ENCODE measurements at regions not wholly inside any gene's neighbourhood (a gene's known extent, or its start where the extent isn't known, plus 50 kb on each side); places are given as distances from the start of the nearest gene placed in this dataset.

DNA sequence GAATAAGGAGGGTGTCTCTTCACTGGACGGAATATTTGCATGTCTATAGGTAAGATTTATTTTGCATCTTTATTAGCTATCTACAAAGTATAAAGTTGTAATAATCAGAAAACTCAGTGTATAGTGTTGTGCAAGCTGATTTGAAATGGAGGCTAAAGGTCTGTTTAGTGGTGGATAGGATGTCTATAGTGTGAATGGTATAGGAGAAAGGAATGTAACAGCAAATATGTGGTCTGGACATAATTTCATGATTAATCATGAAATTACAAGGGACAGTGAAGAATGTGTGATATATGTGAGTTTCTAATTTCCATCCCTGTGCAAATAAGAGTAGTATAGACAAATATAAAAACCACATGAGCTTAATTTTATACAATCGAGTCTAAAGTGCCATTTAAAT lies 79.3 kb upstream of the CAMK2D start:
- Histone ChIP-seq H2AFZ (ENCODE audit: low read length) (no peak overlapping the region), H3K27me3 (replicated peaks in 1 of 4; ENCODE audit: control insufficient read depth in 3 of 4, extremely low read depth in 1 of 4, insufficient read depth in 3 of 4, low read length in 3 of 4) (no peaks in the 10 kb centered on the region), H3K4me1 (replicated peaks in 1 of 4; ENCODE audit: control insufficient read depth in 3 of 4, insufficient read depth in 4 of 4, low read length in 3 of 4) (no peaks in the 10 kb centered on the region), H4K20me1 (replicated peaks in 1 of 2; ENCODE audit: control insufficient read depth in 1 of 2, insufficient read depth in 2 of 2, low read length in 2 of 2) (no peaks in the 10 kb centered on the region), H4K8ac (ENCODE audit: extremely low read depth, insufficient read depth, low read length) (no peak overlapping the region), H3K56ac (replicated peaks; ENCODE audit: insufficient read length, low read depth, low read length) (no peak overlapping the region), H2BK5ac (ENCODE audit: low read depth, low read length) (no peak overlapping the region), H3K4me2 (ENCODE audit: insufficient read depth in 1 of 2, low read depth in 2 of 2, low read length in 2 of 2) (no peak overlapping the region), H3K23me2 (ENCODE audit: low read depth, low read length) (no peaks in the 10 kb centered on the region), H2BK12ac (ENCODE audit: low read depth, low read length) (no peak overlapping the region), H3K9ac (replicated peaks in 1 of 4; ENCODE audit: extremely low read depth in 1 of 4, low read depth in 3 of 4, low read length in 3 of 4) (no peak overlapping the region), H3K14ac (ENCODE audit: insufficient read length) (no peak overlapping the region), H3K4me3 (ENCODE audit: extremely low read depth in 1 of 4, insufficient read depth in 2 of 4, low read depth in 3 of 4, low read length in 4 of 4) (no peak overlapping the region), H3K18ac (ENCODE audit: extremely low read depth, low read length) (no peak overlapping the region), H3K23ac (ENCODE audit: insufficient read length) (no peak overlapping the region), H2AK5ac (ENCODE audit: low read depth, low read length) (no peak overlapping the region), H4K91ac (replicated peaks; ENCODE audit: insufficient read length, low read length) (no peak overlapping the region), H3K4ac (replicated peaks; ENCODE audit: insufficient read length, low read depth, low read length) (no peak overlapping the region), H3K79me2 (ENCODE audit: control insufficient read depth in 1 of 2, insufficient read depth in 2 of 2, low read length in 2 of 2) (no peaks in the 10 kb centered on the region), H2BK120ac (replicated peaks; ENCODE audit: low read depth, low read length) (no peak overlapping the region), H2BK20ac (ENCODE audit: low read length) (no peak overlapping the region), H3K79me1 (ENCODE audit: low read depth, low read length) (no peaks in the 10 kb centered on the region), H4K5ac (ENCODE audit: insufficient read length, low read depth, low read length) (no peak overlapping the region), H3K9me3 (ENCODE audit: insufficient read depth in 2 of 2, low read depth in 1 of 2, low read length in 1 of 2) (no peaks in the 10 kb centered on the region), H2BK15ac (ENCODE audit: low read length) (no peak overlapping the region), H3K27ac (ENCODE audit: low read depth, low read length) (no peak overlapping the region), H3K36me3 (ENCODE audit: control insufficient read depth in 2 of 4, insufficient read depth in 4 of 4, low read length in 3 of 4) (no peaks in the 10 kb centered on the region)
- WGBS, 2 experiments (ENCODE audit: extremely low coverage in 1 of 2, insufficient coverage in 1 of 2, insufficient read length in 1 of 2, insufficient replicate concordance in 2 of 2, low coverage in 1 of 2, low lambda C conversion rate in 2 of 2, missing lambda C conversion rate in 1 of 2), result 94% methylated on average over 2 of the region's 2 CpGs; no CpG with 5 or more reads in 1 of the 2 experiments
- ChIA-PET CTCF (ENCODE audit: partially characterized antibody) (interaction anchor here (0.6 to 1.4 kb wide), 2 partner anchors 9 to 19 kb away, joined by 3 to 7 read pairs; no protein-coding TSS in a partner anchor), POLR2A (ENCODE audit: partially characterized antibody) (no interaction called here)
- FAIRE-seq (no peak), DNase-seq (ENCODE audit: low read depth in 1 of 2, low spot score in 2 of 2) (no peak)
- TF ChIP-seq, protein P1, sequence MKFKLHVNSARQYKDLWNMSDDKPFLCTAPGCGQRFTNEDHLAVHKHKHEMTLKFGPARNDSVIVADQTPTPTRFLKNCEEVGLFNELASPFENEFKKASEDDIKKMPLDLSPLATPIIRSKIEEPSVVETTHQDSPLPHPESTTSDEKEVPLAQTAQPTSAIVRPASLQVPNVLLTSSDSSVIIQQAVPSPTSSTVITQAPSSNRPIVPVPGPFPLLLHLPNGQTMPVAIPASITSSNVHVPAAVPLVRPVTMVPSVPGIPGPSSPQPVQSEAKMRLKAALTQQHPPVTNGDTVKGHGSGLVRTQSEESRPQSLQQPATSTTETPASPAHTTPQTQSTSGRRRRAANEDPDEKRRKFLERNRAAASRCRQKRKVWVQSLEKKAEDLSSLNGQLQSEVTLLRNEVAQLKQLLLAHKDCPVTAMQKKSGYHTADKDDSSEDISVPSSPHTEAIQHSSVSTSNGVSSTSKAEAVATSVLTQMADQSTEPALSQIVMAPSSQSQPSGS (IDR thresholded peaks at IDR 0.05; ENCODE audit: low read length), result no peak
- TF ChIP-seq POU5F1 (IDR thresholded peaks at IDR 0.05; ENCODE audit: low read depth, low read length), result no peak
- no peak for TF ChIP-seq GTF2F1 (IDR thresholded peaks at IDR 0.05; ENCODE audit: borderline replicate concordance, low read depth, low read length)
- TF ChIP-seq, protein P2, sequence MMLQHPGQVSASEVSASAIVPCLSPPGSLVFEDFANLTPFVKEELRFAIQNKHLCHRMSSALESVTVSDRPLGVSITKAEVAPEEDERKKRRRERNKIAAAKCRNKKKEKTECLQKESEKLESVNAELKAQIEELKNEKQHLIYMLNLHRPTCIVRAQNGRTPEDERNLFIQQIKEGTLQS (IDR thresholded peaks at IDR 0.05; ENCODE audit: insufficient read depth, low read depth, low read length), result no peak
- TF ChIP-seq, protein P3, sequence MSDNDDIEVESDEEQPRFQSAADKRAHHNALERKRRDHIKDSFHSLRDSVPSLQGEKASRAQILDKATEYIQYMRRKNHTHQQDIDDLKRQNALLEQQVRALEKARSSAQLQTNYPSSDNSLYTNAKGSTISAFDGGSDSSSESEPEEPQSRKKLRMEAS (IDR thresholded peaks at IDR 0.05), result no peak
- no peak for TF ChIP-seq POLR2A (IDR thresholded peaks at IDR 0.05; ENCODE audit: control extremely low read depth in 1 of 2, low read depth in 2 of 2, low read length in 2 of 2)
- no peak for TF ChIP-seq POLR2AphosphoS5 (IDR thresholded peaks at IDR 0.05; ENCODE audit: low read depth, low read length)
- TF ChIP-seq, protein P4, sequence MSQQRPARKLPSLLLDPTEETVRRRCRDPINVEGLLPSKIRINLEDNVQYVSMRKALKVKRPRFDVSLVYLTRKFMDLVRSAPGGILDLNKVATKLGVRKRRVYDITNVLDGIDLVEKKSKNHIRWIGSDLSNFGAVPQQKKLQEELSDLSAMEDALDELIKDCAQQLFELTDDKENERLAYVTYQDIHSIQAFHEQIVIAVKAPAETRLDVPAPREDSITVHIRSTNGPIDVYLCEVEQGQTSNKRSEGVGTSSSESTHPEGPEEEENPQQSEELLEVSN (IDR thresholded peaks at IDR 0.05), result no peak

Data from H1 (cell line).